Calu3 (cell line): ENCODE measurements at regions not wholly inside any gene's neighbourhood (a gene's known extent, or its start where the extent isn't known, plus 50 kb on each side); places are given as distances from the start of the nearest gene placed in this dataset.

Source experiments
- BruUV-seq: library from RNA; stranded (reverse); fragments of 400-500 nt; replicated peaks from 2 replicates; lab custom pipeline; 2021; lab: Mats Ljungman, UMichigan
- CTCF ChIA-PET: fragments of 300-600 bp; sonication (Branson Sonifier 250); formaldehyde crosslinking; loops from one replicate; lab custom pipeline; 2022; ENCODE audit warnings: antibody characterized with exemption; lab: Charles Lee
- DNase-seq: peaks from one replicate; pipeline ENCODE4 v3.0.0; 2022
- H3K27ac Mint-ChIP-seq: one replicate; pipeline ENCODE4 v1.8.0; 2022; ENCODE audit warnings: mixed read lengths; ENCODE audit not compliant: unreplicated experiment
- H3K27me3 Mint-ChIP-seq: one replicate; pipeline ENCODE4 v1.8.0; 2022; ENCODE audit warnings: mixed read lengths; ENCODE audit not compliant: unreplicated experiment
- H3K36me3 Mint-ChIP-seq: one replicate; pipeline ENCODE4 v1.8.0; 2022; ENCODE audit warnings: mild to moderate bottlenecking, moderate library complexity, mixed read lengths; ENCODE audit not compliant: insufficient read depth, unreplicated experiment
- H3K4me1 Mint-ChIP-seq: one replicate; pipeline ENCODE4 v1.8.0; 2022; ENCODE audit warnings: mild to moderate bottlenecking, low read depth, mixed read lengths; ENCODE audit not compliant: unreplicated experiment
- H3K4me3 Mint-ChIP-seq: one replicate; pipeline ENCODE4 v1.8.0; 2022; ENCODE audit warnings: mild to moderate bottlenecking, low read depth, moderate library complexity, mixed read lengths; ENCODE audit not compliant: unreplicated experiment
- H3K9me3 Mint-ChIP-seq: one replicate; pipeline ENCODE4 v1.8.0; 2022; ENCODE audit warnings: low read depth, mixed read lengths; ENCODE audit not compliant: unreplicated experiment
- CTCF ChIP-seq: fragments of 200-600 bp; IDR thresholded peaks from one replicate; pipeline ENCODE4 v1.8.0; 2022; ENCODE audit warnings: antibody characterized with exemption; ENCODE audit not compliant: unreplicated experiment
- intact Hi-C: fragments of 100-400 bp; cut with micrococcal nuclease; formaldehyde crosslinking; loops from one replicate; pipeline ENCODE4 v1.10.0; 2022; ENCODE audit not compliant: unreplicated experiment

GRCh38 chrX:42846741-42847140 lies 68.8 kb upstream of the PPP1R2C start:
- H3K27ac Mint-ChIP-seq: no peak overlapping the region
- H3K36me3 Mint-ChIP-seq: no peaks in the 10 kb centered on the region
- BruUV-seq: no TSS peak
- CTCF ChIA-PET: no interaction called here
- H3K4me1 Mint-ChIP-seq: no peaks in the 10 kb centered on the region
- peaks cover 2% of the 10 kb centered on the region for H3K9me3 Mint-ChIP-seq
- intact Hi-C loops: no loop called here
- H3K4me3 Mint-ChIP-seq: no peak overlapping the region
- DNase-seq: no peak
- TF ChIP-seq CTCF: no peak
- H3K27me3 Mint-ChIP-seq: no peaks in the 10 kb centered on the region

- no TSS peak for BruUV-seq
- no peak overlapping the region for H3K27ac Mint-ChIP-seq
Measured at GRCh38 chrX:42855259-42855658, 77.3 kb upstream of the PPP1R2C start.

GRCh38 chrX:42857766-42858165 lies 79.8 kb upstream of the PPP1R2C start:
- Mint-ChIP-seq H3K4me3 (no peak overlapping the region), H3K4me1 (no peaks in the 10 kb centered on the region), H3K9me3 (no peaks in the 10 kb centered on the region), H3K27me3 (no peaks in the 10 kb centered on the region), H3K27ac (no peak overlapping the region), H3K36me3 (no peaks in the 10 kb centered on the region)
- CTCF ChIA-PET: no interaction called here
- TF ChIP-seq CTCF: no peak
- BruUV-seq: no TSS peak
- DNase-seq: no peak
- intact Hi-C loops: no loop called here

More at GRCh38 chrX:42855259-42855658, 77.3 kb upstream of the PPP1R2C start:
- no peaks in the 10 kb centered on the region for H3K4me1 Mint-ChIP-seq
- H3K4me3 Mint-ChIP-seq: no peak overlapping the region
- TF ChIP-seq CTCF: no peak
- H3K36me3 Mint-ChIP-seq: no peaks in the 10 kb centered on the region
- DNase-seq: no peak
- intact Hi-C loops: no loop called here
- CTCF ChIA-PET: no interaction called here
- H3K27me3 Mint-ChIP-seq: no peaks in the 10 kb centered on the region
- H3K9me3 Mint-ChIP-seq: no peaks in the 10 kb centered on the region

- no peak overlapping the region for H3K4me3 Mint-ChIP-seq
- no peak for TF ChIP-seq CTCF
- H3K4me1 Mint-ChIP-seq: no peaks in the 10 kb centered on the region
- no peak for DNase-seq
- no peaks in the 10 kb centered on the region for H3K36me3 Mint-ChIP-seq
- H3K9me3 Mint-ChIP-seq: no peaks in the 10 kb centered on the region
- BruUV-seq: no TSS peak
- no peaks in the 10 kb centered on the region for H3K27me3 Mint-ChIP-seq
- CTCF ChIA-PET: no interaction called here
- H3K27ac Mint-ChIP-seq: no peak overlapping the region
- intact Hi-C loops: no loop called here
Measured at GRCh38 chrX:42869011-42869410, 91.0 kb upstream of the PPP1R2C start.
